Epithelial cell of esophagus (primary cell): ENCODE measurements at regions not wholly inside any gene's neighbourhood (a gene's known extent, or its start where the extent isn't known, plus 50 kb on each side); places are given as distances from the start of the nearest gene placed in this dataset.

ENCODE experiments used
- DNase-seq: peaks from one replicate; pipeline ENCODE4 v3.0.0; 2010; ENCODE audit warnings: low read depth
- H3K4me3 ChIP-seq: 2 replicates; pipeline ENCODE4 v1.5.1; 2011; ENCODE audit warnings: mild to moderate bottlenecking, low read length, control low read depth
- TF ChIP-seq, protein P1 (sequence below): IDR thresholded peaks from 2 replicates; pipeline ENCODE4 v1.5.1; 2011; ENCODE audit warnings: low read depth, mild to moderate bottlenecking, low read length, control low read depth, inconsistent platforms; ENCODE audit not compliant: insufficient read depth; ENCODE audit errors: missing control alignments

DNA sequence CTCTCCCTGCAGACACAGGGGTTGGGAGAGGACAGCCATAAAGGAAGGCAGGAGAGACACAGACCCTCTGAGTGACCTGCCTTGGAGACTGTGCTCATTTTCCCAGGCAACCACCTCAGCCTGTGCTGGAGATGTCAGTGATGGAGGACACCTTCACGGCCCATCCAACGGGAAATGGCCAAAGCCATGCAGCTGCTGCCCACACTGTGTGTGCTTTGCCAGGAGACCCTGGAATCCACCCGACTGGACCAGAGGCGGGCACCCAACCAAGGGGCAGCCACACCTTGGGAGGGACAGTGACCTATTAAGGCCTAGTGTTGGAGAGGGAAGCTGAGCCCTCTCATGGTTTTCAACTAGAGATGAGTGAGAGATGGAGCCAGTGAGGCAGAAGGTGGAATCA lies 192.5 kb downstream of the SMAD2 start:
- TF ChIP-seq, protein P1, sequence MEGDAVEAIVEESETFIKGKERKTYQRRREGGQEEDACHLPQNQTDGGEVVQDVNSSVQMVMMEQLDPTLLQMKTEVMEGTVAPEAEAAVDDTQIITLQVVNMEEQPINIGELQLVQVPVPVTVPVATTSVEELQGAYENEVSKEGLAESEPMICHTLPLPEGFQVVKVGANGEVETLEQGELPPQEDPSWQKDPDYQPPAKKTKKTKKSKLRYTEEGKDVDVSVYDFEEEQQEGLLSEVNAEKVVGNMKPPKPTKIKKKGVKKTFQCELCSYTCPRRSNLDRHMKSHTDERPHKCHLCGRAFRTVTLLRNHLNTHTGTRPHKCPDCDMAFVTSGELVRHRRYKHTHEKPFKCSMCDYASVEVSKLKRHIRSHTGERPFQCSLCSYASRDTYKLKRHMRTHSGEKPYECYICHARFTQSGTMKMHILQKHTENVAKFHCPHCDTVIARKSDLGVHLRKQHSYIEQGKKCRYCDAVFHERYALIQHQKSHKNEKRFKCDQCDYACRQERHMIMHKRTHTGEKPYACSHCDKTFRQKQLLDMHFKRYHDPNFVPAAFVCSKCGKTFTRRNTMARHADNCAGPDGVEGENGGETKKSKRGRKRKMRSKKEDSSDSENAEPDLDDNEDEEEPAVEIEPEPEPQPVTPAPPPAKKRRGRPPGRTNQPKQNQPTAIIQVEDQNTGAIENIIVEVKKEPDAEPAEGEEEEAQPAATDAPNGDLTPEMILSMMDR = no peak
- no peak for DNase-seq
- no peak overlapping the region for H3K4me3 ChIP-seq

DNA sequence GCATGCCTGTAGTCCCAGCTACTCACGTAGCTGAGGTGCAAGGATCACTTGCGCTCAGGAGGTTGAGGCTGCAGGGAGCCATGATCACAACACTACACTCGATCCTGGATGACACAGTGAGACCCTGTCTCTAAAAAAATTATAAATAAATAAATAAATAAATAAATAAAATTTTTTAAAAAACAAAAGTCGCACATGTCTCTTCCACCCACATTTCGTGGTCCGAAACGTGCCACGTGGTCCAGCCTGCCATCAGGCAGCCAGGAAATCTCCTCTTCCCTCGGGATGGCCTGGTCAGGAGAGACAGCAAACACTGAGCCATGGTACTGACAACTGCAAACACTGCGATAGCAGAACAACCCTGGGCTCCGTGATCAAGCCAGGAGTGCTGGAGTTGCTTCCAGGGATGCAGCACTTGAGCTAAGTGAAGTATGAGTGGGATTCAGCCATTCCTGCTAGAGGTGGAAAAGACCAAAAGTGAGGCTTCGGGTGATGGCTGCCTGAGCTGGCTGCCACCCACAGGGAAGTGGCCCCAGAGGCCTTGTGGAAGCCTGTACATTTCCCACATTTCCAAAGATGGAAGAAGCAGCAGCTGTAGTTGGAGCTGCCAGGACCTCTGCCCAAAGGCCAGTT lies 193.1 kb downstream of the SMAD2 start:
- no peak overlapping the region for H3K4me3 ChIP-seq
- DNase-seq = no peak
- TF ChIP-seq, protein P1 = no peak

DNA sequence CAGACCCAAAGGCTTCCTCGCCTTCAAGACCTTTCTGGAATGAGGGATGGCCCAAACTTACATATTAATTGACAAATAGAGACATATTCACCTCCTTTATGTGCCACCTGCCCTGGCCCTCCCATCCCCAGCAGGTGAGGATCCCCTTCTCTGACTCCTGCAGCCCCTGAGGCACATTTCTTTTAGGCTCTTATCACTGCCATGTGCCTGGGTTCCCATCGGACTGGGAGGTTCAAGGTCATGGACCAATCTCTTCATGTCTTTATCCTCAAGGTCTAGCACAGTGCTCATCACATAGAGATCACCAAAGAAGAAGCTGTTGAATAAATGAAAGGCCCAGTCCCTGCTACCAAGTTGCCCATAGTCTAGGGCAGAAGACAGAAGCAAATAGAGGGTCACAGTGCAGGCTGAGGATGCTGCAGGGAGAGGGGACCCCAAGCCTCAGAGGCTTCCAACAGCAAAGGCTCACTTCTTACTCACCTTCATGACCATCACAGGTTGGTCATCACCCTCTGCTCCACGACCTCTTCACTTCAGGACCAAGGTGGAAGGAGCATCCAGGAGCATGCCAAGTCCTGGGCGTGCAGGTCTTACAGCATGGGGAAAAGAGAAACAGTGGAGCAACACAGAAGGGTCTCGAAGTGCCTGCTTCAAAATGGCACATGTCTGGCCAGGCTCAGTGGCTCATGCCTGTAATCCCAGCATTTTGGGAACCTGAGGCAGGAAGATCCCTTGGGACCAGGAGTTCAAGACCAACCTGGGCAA lies 193.9 kb downstream of the SMAD2 start:
- DNase-seq = no peak
- H3K4me3 ChIP-seq = no peak overlapping the region
- TF ChIP-seq, protein P1 = no peak

DNA sequence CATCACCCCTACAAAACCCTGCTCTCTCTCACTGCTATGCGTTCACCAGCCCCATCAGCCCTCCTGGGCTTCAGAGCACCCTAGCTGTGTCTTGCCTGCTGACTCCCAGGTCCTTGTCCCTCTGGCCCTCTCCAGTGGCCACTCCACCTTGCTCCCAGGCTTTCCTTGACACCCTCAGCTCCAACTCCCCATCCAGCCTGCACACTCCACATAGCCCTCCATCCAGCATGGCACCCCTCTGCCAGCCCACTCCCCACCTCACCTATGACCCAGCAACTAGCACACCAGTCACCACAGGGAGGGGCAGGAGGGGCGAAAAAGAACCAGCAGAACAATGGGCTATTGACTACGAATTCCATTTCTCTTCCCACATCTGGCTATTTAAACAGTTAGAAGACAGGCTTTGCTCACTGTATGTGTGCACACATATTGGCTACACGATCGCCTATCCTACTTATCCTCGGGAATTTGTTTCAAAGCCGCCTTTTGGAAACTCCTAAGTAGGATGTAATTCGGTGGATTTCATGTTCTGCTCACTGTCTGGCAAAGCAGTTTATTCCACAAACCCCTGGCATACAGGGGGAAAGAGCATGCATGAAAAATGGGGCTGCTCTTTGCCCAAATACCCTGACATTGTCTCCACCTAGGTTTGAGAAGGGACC lies 195.3 kb downstream of the SMAD2 start:
- TF ChIP-seq, protein P1 = no peak
- no peak for DNase-seq
- no peak overlapping the region for H3K4me3 ChIP-seq

DNA sequence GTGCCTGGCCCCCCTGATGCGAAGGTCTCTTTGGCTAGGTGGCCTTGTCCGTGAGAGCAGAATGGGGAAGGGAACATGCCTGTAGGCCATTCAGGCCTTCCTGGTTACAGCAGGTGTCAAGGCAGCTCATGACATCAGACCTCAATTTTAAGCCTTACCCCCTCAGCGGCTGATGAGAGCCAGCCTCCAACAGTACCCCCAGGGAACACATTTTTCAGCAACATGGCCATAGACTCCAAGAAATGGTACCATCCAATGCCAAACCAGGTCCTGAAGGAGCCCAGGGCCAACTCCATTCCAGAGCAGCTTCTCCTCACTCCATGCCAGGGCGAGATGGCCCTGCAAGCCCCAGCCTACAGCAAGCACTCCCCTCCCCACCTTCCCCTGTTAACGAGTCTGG lies 199.2 kb downstream of the SMAD2 start:
- no peak overlapping the region for H3K4me3 ChIP-seq
- DNase-seq = no peak
- TF ChIP-seq, protein P1 = no peak

DNA sequence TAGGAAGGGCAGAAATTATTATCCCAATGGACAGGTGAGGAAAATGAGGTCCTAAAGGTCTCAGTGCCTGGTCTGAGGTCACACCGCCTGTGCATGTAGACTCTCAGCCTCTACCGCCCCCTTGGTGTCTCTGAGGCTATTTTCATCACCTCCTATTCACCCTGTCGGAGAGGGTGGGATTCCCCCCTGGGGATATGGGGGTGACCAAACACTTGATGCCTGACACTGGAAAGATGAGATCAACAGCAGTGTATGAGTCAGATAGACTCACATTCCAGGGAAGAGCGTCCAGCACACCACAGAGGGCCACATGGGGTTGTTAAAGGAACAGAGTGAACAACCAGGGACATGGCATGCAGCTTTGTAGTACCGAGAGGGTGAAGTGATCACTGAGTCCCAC lies 199.7 kb downstream of the SMAD2 start:
- TF ChIP-seq, protein P1 = no peak
- no peak for DNase-seq
- no peak overlapping the region for H3K4me3 ChIP-seq

DNA sequence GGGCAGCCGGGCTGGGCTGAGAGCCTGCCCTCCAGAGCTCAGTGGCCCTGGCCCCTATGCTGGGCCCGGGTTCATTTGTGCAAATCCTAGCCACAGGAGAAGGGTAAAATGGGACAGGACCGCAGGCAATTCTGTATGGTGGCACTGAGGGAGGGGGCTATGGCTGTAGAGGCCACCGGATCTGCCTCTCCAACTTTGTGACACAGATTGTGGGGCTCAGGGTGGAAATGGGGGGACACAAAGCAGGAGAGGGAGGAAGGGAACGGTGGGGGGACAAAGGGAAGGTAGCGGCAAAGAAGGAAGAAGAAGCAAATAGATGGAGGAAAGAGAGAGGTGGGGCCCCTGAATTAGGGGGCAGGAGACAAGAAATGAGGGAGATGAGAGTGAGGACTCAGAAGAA lies 201.1 kb downstream of the SMAD2 start:
- TF ChIP-seq, protein P1 = no peak
- no peak overlapping the region for H3K4me3 ChIP-seq
- no peak for DNase-seq
